GM21381 (cell line): ENCODE measurements at regions not wholly inside any gene's neighbourhood (a gene's known extent, or its start where the extent isn't known, plus 50 kb on each side); places are given as distances from the start of the nearest gene placed in this dataset.
A peak's percentile ranks its signal among the peaks of the same experiment; 100 is the strongest.
"Not testable (repeated sequence)": the region's sequence is repeated elsewhere in the genome, so short reads cannot be mapped to it uniquely, and the experiment has no call there.

Source experiments
- ATAC-seq: cut with Tn5 transposase; IDR thresholded peaks from one replicate; pipeline ENCODE4 v1.9.1; 2021; ENCODE audit warnings: mild to moderate bottlenecking, moderate library complexity; ENCODE audit not compliant: unreplicated experiment

DNA sequence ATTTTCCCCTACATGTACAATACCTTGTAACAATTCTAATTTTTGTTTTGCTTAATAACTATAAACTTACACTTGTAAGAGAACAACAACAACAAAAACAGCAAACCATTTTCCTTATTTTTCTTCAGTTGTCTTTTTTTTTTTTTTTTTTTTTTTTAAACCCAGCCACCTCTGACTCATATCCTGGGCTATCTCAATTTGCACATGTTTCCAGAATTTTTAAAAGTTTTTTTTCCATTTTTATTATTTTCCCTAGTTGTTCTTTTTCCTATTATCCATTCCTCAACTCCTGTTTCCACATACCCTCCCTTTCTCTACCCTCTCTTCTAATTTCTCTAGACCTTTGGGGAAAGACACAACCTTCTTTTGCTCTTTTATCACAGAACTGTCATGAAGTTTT lies 112.5 kb downstream of the EFEMP1 start:
- ATAC-seq, result no peak

- no peak for ATAC-seq
These were observed 113.0 kb downstream of the EFEMP1 start for GRCh38 chr2:55810622-55811020.

DNA sequence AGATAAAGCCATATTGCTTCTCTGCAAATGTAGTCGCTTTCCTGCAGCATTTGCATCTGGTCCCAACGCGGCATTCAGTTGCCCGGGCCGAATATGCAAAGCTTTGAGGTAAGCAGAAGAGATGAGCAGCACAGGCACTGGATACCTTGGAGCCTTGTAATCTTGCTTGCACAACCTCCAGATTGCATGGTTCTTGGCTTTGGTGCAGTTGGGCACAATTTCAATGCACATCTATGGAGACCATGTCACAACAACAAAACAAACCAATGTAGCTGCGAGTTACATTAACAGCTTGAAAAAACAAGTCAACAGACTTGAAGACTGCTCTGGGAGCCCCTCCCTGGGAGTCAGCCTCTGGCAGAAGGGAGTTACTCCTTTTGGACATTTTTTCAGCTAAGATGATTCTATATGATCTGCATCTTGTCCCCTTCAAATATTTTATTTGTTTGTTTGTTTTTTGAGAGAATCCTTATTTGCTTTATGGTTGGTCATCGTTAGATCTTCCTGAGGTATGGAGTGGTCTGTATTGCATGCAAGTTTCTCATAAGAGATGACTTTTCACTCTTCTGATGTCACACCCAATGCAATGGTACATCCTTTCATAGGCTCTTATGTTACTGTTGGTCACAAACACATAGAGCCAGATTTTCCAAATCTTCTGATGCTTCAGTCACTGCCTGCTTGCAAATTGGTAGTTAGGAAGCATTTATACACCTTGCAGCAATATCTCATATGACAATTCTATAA lies 113.5 kb downstream of the EFEMP1 start:
- ATAC-seq, result no peak

- ATAC-seq, result no peak
These were observed 114.3 kb upstream of the PNPT1 start for GRCh38 chr2:55807900-55808299.

DNA sequence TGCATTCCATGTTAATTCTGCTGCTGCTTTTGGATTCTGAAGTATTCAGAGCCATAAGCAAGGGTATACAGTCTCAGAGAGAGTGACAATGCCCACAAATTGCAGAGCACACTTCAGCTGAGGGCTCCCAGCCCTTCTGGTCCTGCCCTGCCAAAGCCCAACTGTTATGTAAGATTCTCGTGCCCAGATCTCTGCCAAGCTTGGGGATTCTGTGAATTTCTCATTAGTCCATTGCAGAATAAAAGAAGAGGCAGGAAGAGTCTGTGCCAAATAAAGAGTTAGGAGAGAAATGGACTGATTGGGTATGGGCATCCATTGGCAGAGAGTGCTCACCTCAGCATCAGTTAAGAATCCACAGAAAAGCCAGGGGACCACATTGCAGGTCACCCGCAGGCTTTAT lies 112.0 kb upstream of the PNPT1 start:
- no peak for ATAC-seq

- ATAC-seq, result no peak
These were observed 110.9 kb upstream of the PNPT1 start for GRCh38 chr2:55804535-55804934.

DNA sequence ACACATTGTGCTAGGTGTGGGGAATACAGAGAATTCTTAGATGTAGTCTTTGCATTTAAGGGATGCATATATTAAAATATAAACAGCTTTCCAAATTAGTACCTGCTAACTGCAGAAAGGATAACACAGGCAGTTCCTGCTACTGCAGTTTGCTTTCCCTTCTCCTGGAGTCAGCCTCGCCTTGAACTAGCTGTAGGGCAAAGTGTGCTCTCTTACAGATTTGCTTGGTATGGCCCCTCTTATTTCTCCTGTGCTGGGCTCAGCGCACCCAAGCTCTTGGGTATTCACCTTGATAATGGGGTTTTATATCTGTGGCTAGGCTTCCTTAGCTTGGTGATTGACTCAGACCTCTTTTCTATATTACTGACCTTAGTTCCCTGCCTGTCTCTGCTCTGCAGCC lies 108.4 kb upstream of the PNPT1 start:
- no peak for ATAC-seq

- no peak for ATAC-seq
These were observed 107.8 kb upstream of the PNPT1 start for GRCh38 chr2:55801436-55801835.

DNA sequence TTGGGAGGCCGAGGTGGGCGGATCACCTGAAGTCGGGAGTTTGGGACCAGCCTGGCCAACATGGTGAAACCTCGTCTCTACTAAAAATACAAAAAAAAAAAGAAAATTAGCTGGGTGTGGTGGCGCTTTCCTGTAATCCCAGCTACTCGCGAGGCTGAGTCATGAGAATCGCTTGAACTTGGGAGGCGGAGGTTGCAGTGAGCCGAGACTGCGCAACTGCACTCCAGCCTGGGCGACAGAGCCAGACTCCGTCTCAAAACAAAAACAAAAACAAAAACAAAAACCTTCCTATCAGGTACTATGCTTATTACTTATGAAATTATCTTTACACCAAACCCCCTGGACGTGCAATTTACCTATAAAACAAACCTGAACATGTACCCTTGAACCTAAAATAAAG lies 106.0 kb upstream of the PNPT1 start:
- ATAC-seq, result not testable (repeated sequence)

GRCh38 chr2:55796121-55796520 lies 102.5 kb upstream of the PNPT1 start:
- no peak for ATAC-seq

DNA sequence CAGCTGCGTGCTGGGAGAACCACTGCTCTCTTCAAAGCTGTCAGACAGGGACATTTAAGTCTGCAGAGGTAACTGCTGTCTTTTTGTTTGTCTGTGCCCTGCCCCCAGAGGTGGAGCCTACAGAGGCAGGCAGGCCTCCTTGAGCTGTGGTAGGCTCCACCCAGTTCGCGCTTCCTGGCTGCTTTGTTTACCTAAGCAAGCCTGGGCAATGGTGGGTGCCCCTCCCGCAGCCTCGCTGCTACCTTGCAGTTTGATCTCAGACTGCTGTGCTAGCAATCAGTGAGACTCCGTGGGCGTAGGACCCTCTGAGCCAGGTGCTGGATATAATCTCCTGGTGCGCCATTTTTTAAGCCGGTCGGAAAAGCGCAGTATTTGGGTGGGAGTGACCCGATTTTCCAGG lies 100.0 kb upstream of the PNPT1 start:
- ATAC-seq, result not testable (repeated sequence)

DNA sequence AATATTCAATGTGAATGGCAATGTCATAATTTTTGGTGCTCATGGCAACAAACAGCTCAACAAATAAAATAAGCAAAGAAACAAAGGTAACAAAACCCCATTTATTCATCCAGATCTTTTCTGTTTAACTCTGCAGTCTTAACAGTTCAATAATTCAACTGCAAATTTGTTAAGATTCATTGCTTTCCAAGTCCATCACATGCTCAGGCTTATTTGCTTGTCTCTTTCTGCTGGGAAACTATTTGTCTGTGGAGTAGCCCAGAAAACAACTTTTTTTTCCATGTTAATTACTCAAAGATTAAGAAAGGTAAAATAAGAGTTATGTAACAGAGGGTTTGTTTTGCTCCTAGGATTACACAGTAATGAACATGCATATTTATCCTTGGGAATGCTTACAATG lies 92.6 kb upstream of the PNPT1 start:
- no peak for ATAC-seq

DNA sequence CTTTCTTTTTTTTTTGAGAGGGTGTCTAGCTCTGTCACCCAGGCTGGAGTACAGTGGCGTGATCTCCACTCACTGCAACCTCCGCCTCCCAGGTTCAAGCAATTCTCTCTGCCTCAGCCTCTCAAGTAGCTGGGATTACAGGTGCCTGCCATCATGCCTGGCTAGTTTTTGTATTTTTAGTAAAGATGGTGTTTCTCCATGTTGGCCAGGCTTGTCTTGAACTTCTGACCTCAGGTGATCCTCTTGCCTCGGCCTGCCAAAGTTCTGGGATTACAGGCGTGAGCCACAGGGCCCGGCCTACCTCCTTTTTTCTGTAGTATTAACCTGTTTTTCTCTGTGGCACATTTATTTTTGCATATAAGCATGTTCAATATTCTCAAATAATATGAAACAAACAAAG lies 90.1 kb upstream of the PNPT1 start:
- ATAC-seq, result not testable (repeated sequence)

GRCh38 chr2:55782528-55783173 lies 89.0 kb upstream of the PNPT1 start:
- ATAC-seq, result no peak

DNA sequence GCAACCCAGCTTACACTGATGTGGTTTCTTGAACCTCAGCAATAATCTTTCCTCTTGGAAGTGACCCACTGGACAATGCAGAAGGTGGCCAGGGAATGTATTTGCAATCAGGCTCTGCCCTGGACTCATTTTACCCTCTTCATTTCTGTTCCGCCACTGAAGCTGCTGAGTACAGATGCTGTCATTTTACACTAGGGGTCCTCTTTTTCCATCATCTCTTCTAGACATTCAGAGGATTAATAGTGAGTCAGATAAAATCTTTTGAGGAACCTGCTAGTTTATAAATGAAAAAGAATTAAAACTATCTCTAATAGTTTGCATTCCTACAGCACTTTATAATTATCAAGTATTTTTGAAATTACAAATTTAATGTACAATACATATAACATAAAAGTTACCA lies 87.9 kb upstream of the PNPT1 start:
- no peak for ATAC-seq

- no peak for ATAC-seq
These were observed 87.1 kb upstream of the PNPT1 start for GRCh38 chr2:55780697-55781096.

GRCh38 chr2:55779459-55780421 lies 86.1 kb upstream of the PNPT1 start:
- no peak for ATAC-seq

DNA sequence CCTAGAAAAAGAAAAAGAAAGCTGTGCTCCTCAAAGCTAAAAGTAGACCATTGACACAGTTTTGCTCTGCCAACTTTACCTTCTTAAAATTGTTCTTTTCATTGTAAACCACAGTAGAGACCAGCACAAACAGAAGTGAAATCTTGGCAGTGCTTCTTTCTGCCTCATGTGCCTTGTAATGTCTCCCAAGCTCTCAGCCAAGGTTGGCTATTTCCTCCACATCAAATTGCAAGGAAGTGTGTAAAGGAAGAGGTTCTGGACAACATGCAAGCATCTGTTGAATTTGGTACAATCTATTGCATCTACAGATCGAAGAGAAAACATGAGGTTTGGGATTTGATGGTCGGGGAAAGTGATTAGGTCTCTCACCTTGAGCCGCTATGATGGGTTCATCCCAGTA lies 83.3 kb upstream of the PNPT1 start:
- no peak for ATAC-seq

- ATAC-seq, result no peak
These were observed 82.8 kb upstream of the PNPT1 start for GRCh38 chr2:55776479-55776878.

- peak; percentile 51 for ATAC-seq
These were observed 82.2 kb upstream of the PNPT1 start for GRCh38 chr2:55775828-55776227.

- ATAC-seq, result not testable (repeated sequence)
These were observed 80.0 kb upstream of the PNPT1 start for GRCh38 chr2:55773651-55774050.
